CD4-positive, alpha-beta T cell treated with Interleukin-6 at 100 ng/mL for 8 hours (primary cell): ENCODE measurements at regions not wholly inside any gene's neighbourhood (a gene's known extent, or its start where the extent isn't known, plus 50 kb on each side); places are given as distances from the start of the nearest gene placed in this dataset.
"Not testable (repeated sequence)": the region's sequence is repeated elsewhere in the genome, so short reads cannot be mapped to it uniquely, and the experiment has no call there.

Source experiments
- DNase-seq: peaks from one replicate; pipeline ENCODE4 v3.0.0-alpha.2; 2020; ENCODE audit warnings: mixed read lengths, low spot score

DNA sequence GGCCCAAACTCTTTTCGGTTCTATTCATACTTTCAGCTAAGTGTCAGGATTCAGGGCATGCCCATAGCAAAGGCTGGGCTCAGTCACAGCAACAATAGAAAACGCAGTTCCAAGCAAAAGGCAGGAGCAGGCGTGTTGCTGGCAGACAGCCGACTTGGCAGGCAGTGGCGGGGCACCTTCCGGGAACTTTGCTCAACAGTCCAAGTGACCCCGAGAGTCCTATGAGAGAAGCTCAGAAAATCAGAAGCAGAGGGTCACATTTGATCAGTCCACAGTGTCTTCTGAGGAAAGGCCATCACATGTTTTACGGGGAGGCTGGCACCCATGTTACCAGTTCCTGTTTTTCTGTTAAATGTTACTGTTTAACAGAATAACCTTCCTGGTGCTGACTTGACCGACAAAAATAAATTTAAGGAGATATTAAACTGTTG is 115.0 kb downstream of the DACT1 start:
- DNase-seq = no peak

GRCh38 chr14:58755031-58755925 is 117.5 kb downstream of the DACT1 start:
- no peak for DNase-seq

DNA sequence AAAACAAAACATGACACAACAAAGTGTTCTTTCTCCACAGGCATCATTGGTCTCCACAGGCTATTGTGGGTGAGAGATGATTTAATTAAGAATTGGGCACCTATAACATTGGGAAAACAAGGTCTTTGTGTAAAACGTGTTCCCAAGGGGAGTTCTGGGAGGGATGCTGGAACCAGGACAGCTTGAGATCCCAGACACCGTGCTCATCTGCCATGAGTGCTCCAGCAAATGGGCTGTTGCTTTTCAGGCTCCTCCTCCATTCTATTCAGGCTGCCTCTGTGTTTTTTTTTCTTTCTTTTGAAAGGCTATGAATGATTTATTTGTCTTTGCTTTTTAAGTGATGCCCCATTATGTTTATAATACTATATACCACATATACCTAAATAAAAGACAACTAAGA is 122.4 kb downstream of the DACT1 start:
- no peak for DNase-seq

GRCh38 chr14:58762629-58763028 is 124.9 kb downstream of the DACT1 start:
- no peak for DNase-seq

- DNase-seq = no peak
Measured at GRCh38 chr14:58763210-58763609, 125.4 kb downstream of the DACT1 start.

DNA sequence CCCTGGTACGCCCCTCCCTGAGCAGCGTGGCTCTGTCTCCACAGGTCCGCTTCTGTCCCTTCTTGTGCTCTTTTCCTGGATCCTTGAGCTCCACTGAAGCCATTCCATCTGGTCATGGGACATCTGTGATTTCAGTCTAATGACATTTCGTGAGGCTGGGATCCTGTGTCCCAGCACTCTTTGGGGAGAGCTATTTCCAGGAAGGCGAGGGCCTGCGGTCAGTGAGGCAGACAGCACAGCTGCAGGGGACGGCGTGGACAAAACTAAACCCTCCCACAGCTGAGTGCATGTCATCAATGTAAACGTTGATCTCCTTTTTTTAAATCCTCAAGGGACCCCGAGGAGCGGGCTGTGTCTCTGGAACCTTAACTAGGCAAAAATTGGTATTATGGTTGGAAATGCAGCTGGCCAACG is 127.7 kb downstream of the DACT1 start:
- DNase-seq = no peak

DNA sequence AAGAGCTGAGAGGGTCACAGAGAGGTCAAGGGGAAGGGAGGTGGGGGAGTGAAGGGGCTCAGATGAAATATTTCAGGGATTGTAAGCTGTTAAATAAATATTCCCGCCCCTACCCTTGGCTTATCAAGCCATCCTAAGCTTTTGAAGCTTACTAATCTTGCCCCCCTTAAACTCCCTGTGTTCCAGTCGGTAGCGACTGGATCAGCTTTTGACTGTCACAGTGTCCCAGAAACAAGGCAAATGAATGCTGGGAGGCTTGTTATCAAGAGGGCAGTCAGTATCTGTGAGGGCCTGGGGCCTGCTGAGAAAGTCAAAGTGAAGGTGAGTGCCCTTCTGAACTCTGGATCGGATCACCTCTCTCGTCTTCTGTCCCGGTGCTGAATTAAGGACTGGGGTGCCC is 128.1 kb downstream of the DACT1 start:
- no peak for DNase-seq

DNA sequence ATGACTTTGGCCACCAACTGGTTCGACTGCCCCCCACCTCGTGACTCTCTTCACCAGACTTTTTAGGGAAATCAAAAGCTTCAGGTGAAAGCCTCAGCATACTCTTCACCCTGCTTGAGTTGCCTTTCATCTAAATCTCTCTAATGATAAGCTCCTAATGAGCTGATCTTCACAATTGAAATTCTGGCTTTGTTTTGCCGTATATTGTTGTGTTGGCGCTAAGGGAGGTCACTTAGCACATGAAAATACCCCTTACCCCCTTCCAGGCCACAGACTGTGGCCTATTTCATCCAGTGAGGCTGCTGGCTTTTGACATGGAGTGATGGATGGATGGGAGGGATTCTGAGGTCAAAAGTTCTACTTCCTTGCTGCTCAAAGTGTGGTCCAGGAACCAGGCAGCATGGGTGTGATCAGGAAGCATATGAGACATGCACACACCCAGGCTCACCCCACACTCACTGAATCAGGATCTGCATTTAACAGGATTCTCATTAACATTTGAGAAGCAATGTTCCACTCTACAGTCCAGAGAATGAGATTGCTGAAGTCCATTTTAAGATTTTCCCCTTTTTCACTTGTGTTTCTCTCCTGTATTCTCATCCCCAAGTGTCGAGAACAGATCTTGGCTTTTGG is 131.4 kb downstream of the DACT1 start:
- no peak for DNase-seq

GRCh38 chr14:58769771-58770170 is 132.0 kb downstream of the DACT1 start:
- DNase-seq = no peak

- DNase-seq = no peak
Measured at GRCh38 chr14:58770491-58770982, 132.8 kb downstream of the DACT1 start.

- DNase-seq = no peak
Measured at GRCh38 chr14:58771016-58771415, 133.3 kb downstream of the DACT1 start.

DNA sequence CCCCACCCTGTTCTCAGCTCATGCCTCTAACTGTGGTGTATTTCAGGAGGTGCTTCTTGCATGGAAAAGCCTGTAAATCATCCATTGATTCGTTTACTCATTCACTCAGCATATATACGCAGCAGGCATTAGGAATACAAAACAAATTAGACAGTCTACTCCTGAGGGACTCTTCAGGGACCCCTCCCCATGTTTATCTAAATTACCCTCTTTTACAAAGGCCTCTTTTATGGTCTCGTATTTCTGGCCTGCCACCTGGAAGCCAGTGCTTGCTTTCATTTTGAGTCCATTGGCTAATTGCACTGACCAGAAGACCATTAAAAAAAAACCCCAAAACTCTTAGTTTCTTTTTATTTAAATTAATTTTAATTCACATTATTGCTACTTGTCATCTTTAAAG is 134.4 kb downstream of the DACT1 start:
- no peak for DNase-seq

- no peak for DNase-seq
Measured at GRCh38 chr14:58772794-58773620, 135.2 kb downstream of the DACT1 start.

GRCh38 chr14:58774531-58774930 is 136.8 kb downstream of the DACT1 start:
- DNase-seq = no peak

GRCh38 chr14:58775130-58775529 is 137.4 kb downstream of the DACT1 start:
- DNase-seq = not testable (repeated sequence)

DNA sequence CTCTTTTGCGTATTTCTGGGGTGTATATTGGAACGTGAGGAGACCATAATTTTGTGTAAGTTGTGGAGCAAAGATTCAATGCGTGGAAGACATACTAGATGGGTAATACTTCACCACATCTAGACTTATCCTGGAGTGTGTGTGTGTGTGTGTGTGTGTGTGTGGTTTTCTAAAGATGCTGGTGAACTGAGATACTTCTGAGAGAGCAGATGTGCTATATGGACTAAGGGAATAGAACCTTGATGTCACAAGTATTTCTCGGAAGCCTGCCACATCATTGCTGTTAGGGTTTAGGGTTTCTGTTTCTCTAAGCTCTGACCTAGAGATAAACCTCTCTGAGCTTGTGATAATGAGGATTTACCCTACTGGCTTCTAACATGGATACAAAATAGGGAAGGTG is 138.8 kb downstream of the DACT1 start:
- DNase-seq = no peak

- DNase-seq = no peak
Measured at GRCh38 chr14:58777541-58777979, 139.8 kb downstream of the DACT1 start.

DNA sequence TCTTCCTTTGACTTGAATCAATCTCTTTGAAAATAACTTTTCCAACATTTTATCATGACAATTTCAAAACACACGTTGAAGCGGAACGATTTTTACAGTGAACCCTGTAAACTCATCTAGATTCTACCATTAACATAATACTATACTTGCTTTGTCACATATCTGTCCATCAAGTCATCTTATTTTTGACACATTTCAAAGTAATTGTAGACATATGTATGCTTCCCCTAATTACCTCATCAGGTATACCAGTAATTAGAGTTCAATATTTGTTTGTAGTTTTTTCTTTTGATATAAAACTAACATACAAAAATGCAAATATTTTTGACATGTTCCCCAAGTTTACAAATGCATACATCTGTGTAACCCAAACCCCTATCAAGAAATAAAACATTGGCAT is 140.4 kb downstream of the DACT1 start:
- DNase-seq = no peak

DNA sequence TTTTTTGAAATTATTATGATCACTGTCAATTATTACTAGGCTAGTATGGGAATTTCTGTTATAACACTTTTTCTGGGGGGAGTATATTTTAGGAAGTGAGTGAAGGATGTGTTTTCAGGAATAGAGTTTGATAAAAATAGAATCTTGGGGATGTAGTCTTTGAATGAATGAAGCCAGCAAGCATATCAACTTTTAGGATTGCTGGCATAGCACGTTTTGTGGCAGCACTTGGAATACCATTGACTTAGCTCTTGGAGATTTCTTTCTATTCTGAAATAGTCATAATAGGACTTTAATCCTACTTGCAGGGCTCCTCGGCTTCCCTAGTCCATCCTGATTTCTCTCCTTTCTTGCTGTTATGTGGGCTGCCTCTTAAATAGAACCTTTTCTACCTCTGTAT is 141.6 kb downstream of the DACT1 start:
- DNase-seq = no peak

GRCh38 chr14:58780185-58780584 is 142.4 kb downstream of the DACT1 start:
- no peak for DNase-seq

- DNase-seq = no peak
Measured at GRCh38 chr14:58780605-58781004, 142.8 kb downstream of the DACT1 start.

DNA sequence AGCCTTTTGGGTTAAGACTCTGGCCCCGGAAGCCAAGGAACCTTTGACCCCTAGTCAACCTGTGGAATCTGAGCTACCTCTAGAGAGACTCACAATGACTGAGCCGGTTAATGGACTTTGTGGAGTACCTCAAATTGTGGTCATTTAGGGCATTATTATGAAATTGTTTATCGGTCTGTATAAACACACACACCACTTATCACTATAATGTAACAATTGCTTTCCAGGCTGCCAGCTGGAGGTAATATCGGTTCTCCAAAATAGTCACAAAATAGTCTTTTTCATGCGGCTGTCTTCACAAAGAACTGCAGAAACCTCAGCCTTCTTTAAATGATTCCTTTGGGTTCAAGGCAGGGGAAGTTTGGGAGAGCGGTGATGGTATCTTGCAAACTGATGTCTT is 144.2 kb downstream of the DACT1 start:
- DNase-seq = no peak
